ENCODE measurements at regions not wholly inside any gene's neighbourhood (a gene's known extent, or its start where the extent isn't known, plus 50 kb on each side); places are given as distances from the start of the nearest gene placed in this dataset.
"Not testable (repeated sequence)": the region's sequence is repeated elsewhere in the genome, so short reads cannot be mapped to it uniquely, and the experiment has no call there.

DNA sequence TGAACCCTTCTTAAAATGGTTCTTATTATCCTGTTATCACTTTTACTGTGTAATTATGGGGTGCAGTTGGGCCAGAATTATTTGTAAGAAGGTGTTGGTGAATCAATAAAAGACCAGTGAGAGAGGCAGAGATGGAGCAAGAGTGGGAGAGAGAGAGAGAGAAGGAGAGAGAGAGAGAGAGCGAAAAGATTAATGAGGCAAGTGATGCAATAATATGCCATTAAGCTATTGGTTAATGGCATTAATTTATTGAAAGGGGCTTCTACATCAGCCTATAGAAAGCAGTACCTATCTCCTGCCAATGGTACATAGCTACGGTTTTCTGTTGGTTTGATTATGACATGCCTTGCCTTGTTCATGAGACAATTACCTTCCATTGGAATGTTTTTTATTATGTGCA is 388.7 kb downstream of the RPS6KC1 start:
- no peak for DNase-seq (ENCODE audit: low read depth)
- in situ Hi-C loops (cut with HindIII; ENCODE audit: low pct_unique_long_range_greater_than_20kb, low sequenced_read_pairs), result no loop called here

DNA sequence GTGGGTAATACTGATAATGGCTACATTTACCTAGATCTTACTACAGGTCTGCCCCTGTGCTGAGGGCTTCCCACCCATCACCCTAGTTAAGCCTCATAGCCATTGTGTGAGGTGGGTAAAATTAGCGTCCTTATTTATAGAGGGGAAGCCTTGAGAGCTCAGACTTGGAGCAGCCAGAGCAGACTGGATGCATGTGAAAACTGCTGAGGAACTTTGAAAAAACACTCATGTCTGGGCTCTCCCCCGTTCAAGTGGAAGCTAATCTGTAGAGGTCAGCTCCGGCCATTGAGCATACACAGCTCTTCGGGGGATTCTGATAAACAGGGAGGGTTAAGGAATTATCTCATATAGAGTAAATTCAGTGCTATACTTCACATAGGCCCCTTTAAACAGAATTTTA is 389.7 kb downstream of the RPS6KC1 start:
- in situ Hi-C loops (cut with HindIII; ENCODE audit: low pct_unique_long_range_greater_than_20kb, low sequenced_read_pairs), result no loop called here
- no peak for DNase-seq (ENCODE audit: low read depth)

DNA sequence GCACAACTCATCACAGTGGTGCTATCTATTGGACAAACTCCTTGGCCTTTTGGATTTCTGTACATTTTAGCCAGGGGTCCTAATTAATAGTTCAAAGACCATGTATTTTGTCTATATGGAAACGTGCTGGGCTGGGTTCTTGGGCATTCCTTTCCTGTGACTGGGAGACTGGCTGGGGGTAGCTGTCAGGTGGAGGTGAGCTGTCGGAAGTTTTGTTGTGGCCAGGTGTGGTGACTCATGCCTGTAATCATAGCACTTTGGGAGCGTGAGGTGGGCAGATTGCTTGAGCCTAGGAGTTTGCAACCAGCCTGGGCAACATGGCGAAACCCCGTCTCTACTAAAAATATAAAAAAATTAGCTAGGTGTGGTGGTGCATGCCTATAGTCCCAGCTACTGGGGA is 392.4 kb downstream of the RPS6KC1 start:
- DNase-seq (ENCODE audit: low read depth), result no peak
- in situ Hi-C loops (cut with HindIII; ENCODE audit: low pct_unique_long_range_greater_than_20kb, low sequenced_read_pairs), result no loop called here

GRCh38 chr1:213444224-213444623 is 393.2 kb downstream of the RPS6KC1 start:
- in situ Hi-C loops (cut with HindIII; ENCODE audit: low pct_unique_long_range_greater_than_20kb, low sequenced_read_pairs), result no loop called here
- no peak for DNase-seq (ENCODE audit: low read depth)

DNA sequence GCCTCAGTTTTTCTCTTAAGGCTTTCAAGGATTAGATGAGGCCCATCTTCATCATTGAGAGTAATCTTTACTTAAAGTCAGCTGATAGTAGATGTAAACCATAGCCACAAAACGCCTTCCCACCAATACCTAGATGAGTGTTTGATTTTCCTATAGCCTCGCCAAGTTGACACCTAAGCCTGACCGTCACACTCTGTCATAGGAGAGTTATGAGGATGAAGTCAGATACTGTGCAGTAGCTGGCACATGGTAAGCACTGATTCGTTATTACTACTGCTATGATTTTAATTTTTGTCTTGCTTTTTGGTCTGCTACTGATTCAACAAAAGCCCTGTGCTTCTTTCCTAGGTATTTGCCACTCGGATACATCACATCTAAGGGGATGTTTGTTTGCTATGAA is 395.5 kb downstream of the RPS6KC1 start:
- DNase-seq (ENCODE audit: low read depth), result no peak
- in situ Hi-C loops (cut with HindIII; ENCODE audit: low pct_unique_long_range_greater_than_20kb, low sequenced_read_pairs), result no loop called here

DNA sequence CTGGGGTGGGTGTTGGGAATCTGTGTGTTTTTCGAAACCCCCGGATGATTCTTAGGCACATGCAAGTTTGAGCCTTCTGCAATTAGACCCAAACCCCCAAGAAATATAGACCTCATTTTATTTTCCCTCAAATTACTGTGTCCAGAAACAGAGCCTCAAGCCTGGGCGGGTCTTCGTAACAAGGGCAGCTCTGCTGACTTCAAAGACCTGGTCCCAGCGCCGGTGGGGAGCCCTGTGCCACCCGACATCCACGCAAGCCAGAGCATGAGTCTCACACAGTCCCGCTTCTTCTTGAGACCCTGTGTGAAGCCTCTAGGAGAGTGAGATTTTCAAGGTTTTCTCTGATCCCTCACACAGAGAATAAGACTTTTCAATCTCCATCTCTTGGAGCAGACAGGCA is 397.3 kb downstream of the RPS6KC1 start:
- in situ Hi-C loops (cut with HindIII; ENCODE audit: low pct_unique_long_range_greater_than_20kb, low sequenced_read_pairs), result no loop called here
- DNase-seq (ENCODE audit: low read depth), result no peak

DNA sequence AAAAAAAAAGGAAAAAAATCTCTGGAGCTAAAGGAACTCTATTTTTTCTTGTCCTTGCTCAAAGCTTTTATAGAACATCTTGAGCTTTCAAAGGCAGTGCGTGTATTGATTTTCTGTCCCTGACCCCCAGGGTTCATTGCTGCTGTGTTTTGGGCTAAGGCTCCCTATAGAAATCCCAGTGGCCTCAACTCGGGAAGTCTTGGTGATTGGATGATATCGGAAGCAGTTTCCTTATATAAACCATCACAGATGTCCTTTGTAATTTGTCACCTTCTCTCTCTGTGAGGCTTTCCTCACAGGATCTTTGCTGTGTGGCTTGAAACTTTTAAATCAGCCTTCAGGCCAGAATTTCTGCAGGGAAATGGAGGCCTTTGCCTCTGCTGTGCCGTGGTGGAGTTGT is 397.7 kb downstream of the RPS6KC1 start:
- no peak for DNase-seq (ENCODE audit: low read depth)
- in situ Hi-C loops (cut with HindIII; ENCODE audit: low pct_unique_long_range_greater_than_20kb, low sequenced_read_pairs), result no loop called here

- DNase-seq (ENCODE audit: low read depth), result no peak
- in situ Hi-C loops (cut with HindIII; ENCODE audit: low pct_unique_long_range_greater_than_20kb, low sequenced_read_pairs), result no loop called here
These were observed 401.5 kb downstream of the RPS6KC1 start for GRCh38 chr1:213452501-213452900.

GRCh38 chr1:213457186-213457585 is 406.1 kb downstream of the RPS6KC1 start:
- no peak for DNase-seq (ENCODE audit: low read depth)
- in situ Hi-C loops (cut with HindIII; ENCODE audit: low pct_unique_long_range_greater_than_20kb, low sequenced_read_pairs), result no loop called here

DNA sequence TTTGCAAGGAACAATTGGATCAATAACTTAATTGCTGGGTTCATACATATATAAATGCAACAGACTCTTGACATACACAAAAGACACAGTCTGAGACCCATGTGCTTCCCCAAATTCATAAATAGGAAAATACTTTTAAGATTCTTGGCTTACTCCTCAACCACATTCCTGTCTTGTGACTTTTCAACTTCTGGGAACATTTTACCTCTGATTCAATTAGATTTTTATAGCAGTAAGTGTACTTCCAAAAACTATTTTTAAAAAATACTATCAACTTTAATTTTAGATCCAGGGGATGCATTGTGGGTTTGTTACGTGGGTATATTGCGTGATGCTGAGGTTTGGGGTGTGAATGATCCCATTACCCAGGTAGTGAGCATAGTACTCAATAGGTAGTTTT is 406.7 kb downstream of the RPS6KC1 start:
- in situ Hi-C loops (cut with HindIII; ENCODE audit: low pct_unique_long_range_greater_than_20kb, low sequenced_read_pairs), result no loop called here
- DNase-seq (ENCODE audit: low read depth), result no peak

DNA sequence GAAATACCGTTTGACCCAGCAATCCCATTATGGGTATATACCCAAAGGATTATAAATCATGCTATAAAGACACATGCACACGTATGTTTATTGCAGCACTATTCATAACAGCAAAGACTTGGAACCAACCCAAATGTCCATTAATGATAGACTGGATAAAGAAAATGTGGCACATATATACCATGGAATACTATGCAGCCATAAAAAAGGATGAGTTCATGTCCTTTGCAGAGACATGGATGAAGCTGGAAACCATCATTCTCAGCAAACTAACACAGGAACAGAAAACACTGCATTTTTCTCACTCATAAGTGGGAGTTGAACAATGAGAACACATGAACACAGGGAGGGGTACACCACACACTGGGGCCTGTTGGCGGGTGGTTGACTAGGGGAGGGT is 411.3 kb downstream of the RPS6KC1 start:
- DNase-seq (ENCODE audit: low read depth); in situ Hi-C loops (cut with HindIII; ENCODE audit: low pct_unique_long_range_greater_than_20kb, low sequenced_read_pairs): not testable (repeated sequence)

DNA sequence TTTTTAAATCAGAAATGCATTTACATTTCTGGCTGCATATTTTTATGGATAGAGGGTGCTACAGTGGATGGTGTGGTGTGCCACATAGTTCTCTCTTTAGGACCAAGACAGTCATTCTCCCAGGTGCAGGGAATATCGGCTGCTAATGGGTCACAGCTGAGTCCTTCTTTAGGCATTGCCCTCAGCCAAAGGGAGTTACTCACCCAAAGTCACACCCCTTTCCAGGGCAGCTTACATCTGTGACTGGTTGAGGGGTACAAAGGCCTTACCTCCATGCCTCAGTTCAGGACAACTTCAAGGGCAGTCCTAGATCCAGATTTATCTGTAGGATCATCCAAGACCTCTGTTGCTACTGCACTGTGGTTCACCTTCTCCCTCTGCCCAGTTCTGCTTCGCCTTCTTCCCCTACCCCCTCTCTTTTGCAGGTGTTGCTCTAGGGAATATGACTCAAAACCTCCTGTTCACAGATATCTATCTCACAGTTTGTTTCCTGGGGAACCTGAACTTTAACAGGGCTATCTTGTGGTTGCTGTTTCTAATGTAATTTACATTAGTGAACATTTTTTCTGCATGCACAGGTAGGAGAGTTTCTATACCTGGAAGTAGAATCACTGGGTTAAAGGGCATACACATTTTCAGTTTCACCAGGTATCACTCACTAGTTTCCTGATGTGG is 413.9 kb downstream of the RPS6KC1 start:
- in situ Hi-C loops (cut with HindIII; ENCODE audit: low pct_unique_long_range_greater_than_20kb, low sequenced_read_pairs), result no loop called here
- DNase-seq (ENCODE audit: low read depth), result no peak

DNA sequence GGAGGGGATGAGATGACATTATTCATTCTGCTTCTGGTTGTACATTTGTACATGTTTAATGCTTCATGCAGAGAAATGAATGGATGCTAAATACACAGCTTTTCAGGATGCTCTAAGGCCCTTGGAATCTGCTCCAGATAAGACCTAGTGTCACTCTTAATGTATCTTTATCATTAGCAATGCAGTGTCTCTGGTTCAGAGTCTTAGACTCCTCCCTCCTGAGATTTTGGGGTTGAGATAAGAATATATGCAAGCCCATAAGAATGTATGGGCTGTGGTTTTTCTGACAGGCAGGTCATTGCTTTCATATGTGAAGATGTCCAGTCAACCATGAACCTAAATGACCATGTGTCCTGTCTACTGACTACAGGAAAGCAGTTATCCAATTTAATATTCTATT is 415.5 kb downstream of the RPS6KC1 start:
- in situ Hi-C loops (cut with HindIII; ENCODE audit: low pct_unique_long_range_greater_than_20kb, low sequenced_read_pairs), result no loop called here
- no peak for DNase-seq (ENCODE audit: low read depth)

DNA sequence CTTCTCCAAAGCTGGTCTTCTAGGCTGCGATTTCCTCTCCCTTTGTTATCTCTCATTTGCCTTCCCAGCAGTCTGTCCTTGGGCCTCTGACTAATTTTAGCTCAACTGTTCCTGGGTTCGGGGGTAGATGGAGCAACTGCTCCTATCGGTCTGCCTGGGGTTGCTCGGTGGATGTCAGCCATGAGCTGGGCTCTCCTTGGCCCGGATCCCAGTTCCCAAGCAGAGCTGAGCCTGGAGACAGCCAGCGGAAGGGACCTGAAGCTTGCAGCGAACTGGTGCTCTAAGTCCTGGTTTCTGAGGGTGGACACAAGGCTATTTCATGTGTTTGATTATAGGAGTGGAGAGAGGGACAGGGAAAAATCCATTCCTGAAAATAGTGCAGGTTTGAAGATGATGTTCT is 423.0 kb downstream of the RPS6KC1 start:
- DNase-seq (ENCODE audit: low read depth), result no peak
- in situ Hi-C loops (cut with HindIII; ENCODE audit: low pct_unique_long_range_greater_than_20kb, low sequenced_read_pairs), result no loop called here

DNA sequence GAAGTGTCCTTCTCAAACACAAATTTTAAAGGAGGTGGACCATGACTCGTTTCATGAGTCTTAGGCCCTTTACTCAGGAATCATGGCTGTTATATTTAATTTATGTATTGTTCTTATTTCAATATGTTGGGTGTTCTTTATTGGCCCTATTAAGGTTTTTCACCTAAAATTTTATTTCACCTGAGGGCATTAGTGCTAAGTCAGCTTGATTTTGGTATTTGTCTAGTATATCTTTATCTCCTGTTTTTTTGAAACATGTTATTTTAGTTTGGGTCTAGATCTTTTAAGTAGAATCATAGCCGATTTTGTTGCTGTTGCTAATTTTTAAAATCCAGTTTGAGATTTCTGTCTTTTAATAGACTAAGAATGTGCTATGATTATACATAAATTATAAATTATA is 430.4 kb downstream of the RPS6KC1 start:
- in situ Hi-C loops (cut with HindIII; ENCODE audit: low pct_unique_long_range_greater_than_20kb, low sequenced_read_pairs), result no loop called here
- no peak for DNase-seq (ENCODE audit: low read depth)

- in situ Hi-C loops (cut with HindIII; ENCODE audit: low pct_unique_long_range_greater_than_20kb, low sequenced_read_pairs), result no loop called here
- DNase-seq (ENCODE audit: low read depth), result no peak
These were observed 433.3 kb downstream of the RPS6KC1 start for GRCh38 chr1:213484333-213484732.

GRCh38 chr1:213484758-213485157 is 433.7 kb downstream of the RPS6KC1 start:
- no peak for DNase-seq (ENCODE audit: low read depth)
- in situ Hi-C loops (cut with HindIII; ENCODE audit: low pct_unique_long_range_greater_than_20kb, low sequenced_read_pairs), result no loop called here

- in situ Hi-C loops (cut with HindIII; ENCODE audit: low pct_unique_long_range_greater_than_20kb, low sequenced_read_pairs), result no loop called here
- no peak for DNase-seq (ENCODE audit: low read depth)
These were observed 435.4 kb downstream of the RPS6KC1 start for GRCh38 chr1:213486488-213486887.

GRCh38 chr1:213491468-213491867 is 440.4 kb downstream of the RPS6KC1 start:
- DNase-seq (ENCODE audit: low read depth), result no peak
- in situ Hi-C loops (cut with HindIII; ENCODE audit: low pct_unique_long_range_greater_than_20kb, low sequenced_read_pairs), result no loop called here

DNA sequence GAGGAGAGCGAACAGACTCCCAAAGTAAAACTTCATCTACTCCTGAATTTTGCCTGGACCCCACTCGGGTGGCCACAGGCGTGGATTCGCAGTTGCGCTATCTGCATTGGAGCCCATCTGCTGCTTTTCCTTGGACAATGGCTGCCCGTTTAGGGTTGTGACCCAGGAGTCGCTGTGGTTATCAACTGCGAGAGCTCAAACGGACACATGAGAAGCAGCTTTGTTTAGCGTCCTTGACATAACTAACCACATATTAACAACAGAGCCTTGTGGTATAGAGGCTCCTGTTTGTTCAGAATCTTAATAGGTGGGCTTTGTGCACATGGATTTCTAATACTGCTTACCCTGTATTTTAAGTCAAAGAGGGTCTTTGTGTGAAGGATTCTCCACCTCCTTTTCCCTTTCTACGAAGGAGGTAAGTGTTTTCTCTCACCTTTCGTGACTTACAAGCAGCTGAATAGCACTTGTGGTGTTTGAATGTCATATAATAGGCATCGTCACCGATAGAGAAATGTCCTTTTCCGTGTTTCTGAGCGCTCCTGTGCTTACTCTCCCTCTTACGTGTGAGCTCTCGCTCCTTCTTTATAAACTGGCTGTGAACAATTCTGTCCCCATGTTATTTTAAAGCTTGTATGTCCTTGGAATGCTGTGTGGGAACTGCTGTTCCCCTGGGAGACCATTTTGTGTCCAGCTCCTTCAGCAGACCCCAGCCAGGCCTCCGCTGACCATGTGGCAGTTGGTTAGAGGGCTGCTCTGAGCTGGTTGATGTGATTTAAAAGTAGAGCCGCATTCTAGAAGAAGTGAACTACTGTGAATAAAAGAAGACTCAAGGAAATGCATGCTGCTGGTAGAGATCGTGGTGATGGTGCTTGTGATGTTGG is 441.4 kb downstream of the RPS6KC1 start:
- DNase-seq (ENCODE audit: low read depth), result no peak
- in situ Hi-C loops (cut with HindIII; ENCODE audit: low pct_unique_long_range_greater_than_20kb, low sequenced_read_pairs), result no loop called here

Measured in Caki2 (cell line).